Activated naive CD8-positive, alpha-beta T cell treated with anti-CD3 and anti-CD28 coated beads, Interleukin-2, amount 50 U/mL, for 16 hours (primary cell): ENCODE measurements at regions not wholly inside any gene's neighbourhood (a gene's known extent, or its start where the extent isn't known, plus 50 kb on each side); places are given as distances from the start of the nearest gene placed in this dataset.

Experiments used
- DNase-seq: peaks from one replicate; pipeline ENCODE4 v3.0.0-alpha.2; 2020; ENCODE audit warnings: low read depth, low spot score

GRCh38 chr2:236317938-236318396, 53.8 kb upstream of the ASB18 start:
- DNase-seq = no peak

GRCh38 chr2:236318401-236318800, 54.2 kb upstream of the ASB18 start:
- no peak for DNase-seq

GRCh38 chr2:236319036-236319435, 54.8 kb upstream of the ASB18 start:
- DNase-seq = no peak

- DNase-seq = no peak
Observed at GRCh38 chr2:236321415-236321814, 57.2 kb upstream of the ASB18 start.

GRCh38 chr2:236333417-236334121, 69.4 kb upstream of the ASB18 start:
- DNase-seq = no peak

GRCh38 chr2:236334122-236334876, 70.1 kb upstream of the ASB18 start:
- no peak for DNase-seq

- no peak for DNase-seq
Observed at GRCh38 chr2:236335696-236336574, 71.7 kb upstream of the ASB18 start.

GRCh38 chr2:236336575-236337464, 72.6 kb upstream of the ASB18 start:
- no peak for DNase-seq

GRCh38 chr2:236337465-236338325, 73.5 kb upstream of the ASB18 start:
- DNase-seq = no peak

GRCh38 chr2:236338495-236339184, 74.4 kb upstream of the ASB18 start:
- no peak for DNase-seq

- DNase-seq = no peak
Observed at GRCh38 chr2:236340251-236340650, 76.0 kb upstream of the ASB18 start.

GRCh38 chr2:236341067-236341466, 76.9 kb upstream of the ASB18 start:
- no peak for DNase-seq

GRCh38 chr2:236341721-236342120, 77.5 kb upstream of the ASB18 start:
- no peak for DNase-seq

GRCh38 chr2:236342507-236342906, 78.3 kb upstream of the ASB18 start:
- no peak for DNase-seq

GRCh38 chr2:236342951-236343350, 78.7 kb upstream of the ASB18 start:
- DNase-seq = no peak

GRCh38 chr2:236343400-236344161, 79.4 kb upstream of the ASB18 start:
- DNase-seq = no peak

- no peak for DNase-seq
Observed at GRCh38 chr2:236344446-236344845, 80.2 kb upstream of the ASB18 start.

- no peak for DNase-seq
Observed at GRCh38 chr2:236345081-236345714, 81.0 kb upstream of the ASB18 start.
